HG03469 (cell line): ENCODE measurements at regions not wholly inside any gene's neighbourhood (a gene's known extent, or its start where the extent isn't known, plus 50 kb on each side); places are given as distances from the start of the nearest gene placed in this dataset.

Experiments
- ATAC-seq: cut with Tn5 transposase; IDR thresholded peaks from one replicate; pipeline ENCODE4 v1.9.1; 2021; ENCODE audit warnings: mild to moderate bottlenecking, moderate library complexity, moderate number of reproducible peaks; ENCODE audit not compliant: unreplicated experiment

- no peak for ATAC-seq
Measured at GRCh38 chr10:128723631-128724205, 597.5 kb upstream of the MKI67 start.

GRCh38 chr10:128725531-128725930 lies 599.3 kb upstream of the MKI67 start:
- no peak for ATAC-seq

DNA sequence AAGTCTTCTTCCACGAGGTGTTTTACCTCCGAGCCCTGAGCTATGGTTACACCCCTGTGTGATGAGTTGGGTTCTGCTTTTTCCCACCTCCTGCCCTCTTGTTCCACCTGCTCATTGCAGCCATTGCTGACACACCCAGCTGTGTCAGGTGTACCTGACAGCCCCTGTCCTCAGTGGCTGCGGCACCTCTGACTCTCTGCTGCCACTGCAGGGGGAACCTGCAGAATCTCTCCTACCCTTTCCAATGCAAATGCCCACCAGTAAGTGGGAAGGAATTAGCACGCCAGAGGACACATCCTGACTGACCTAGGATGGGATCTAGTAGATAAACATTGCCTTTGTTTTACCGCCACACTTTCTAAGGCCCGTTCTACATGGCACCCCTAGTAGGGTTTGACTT lies 600.9 kb upstream of the MKI67 start:
- no peak for ATAC-seq

DNA sequence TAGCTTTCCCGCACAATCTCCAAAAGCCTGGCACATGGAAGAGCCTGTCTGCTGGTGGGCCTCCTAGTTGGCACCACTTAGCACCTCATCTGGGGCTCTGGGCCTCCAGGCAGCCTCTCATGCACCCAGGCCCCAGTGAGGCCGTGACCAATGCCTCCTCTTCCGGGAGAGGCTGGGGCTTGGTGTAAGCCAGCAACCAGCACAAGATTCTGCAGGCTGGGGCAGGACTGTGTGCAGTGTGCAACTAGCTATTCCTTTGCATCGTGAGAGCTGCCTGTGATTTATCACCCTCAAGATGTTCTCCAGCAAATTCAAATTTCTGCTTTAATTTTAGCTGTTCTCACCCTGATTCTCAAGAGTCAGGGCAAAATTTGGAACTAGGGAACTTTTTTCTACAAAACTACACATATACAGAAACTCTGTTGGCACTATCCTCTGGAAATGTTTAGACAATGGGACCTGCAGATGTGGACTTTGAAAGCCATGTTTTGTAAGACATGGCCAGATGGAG lies 603.7 kb upstream of the MKI67 start:
- no peak for ATAC-seq

DNA sequence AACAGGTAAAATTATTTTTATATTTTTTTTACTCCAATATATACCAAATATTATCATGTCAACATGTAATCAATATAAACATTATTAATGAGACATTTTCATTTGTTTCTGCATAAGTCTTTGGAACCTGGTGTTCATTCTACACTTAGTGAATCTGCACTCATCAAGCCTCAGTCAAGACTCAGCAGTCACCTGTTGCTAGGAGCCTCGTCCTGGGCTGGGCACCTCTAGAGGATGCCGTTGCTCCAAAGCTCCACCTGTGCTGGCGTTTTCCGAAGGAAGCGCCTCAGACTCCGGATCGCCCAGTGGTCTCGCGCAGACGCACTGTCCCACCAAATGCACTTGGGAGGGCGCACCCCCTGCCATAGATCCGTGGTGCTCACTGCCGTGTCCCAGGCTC lies 604.7 kb upstream of the MKI67 start:
- ATAC-seq, result no peak

DNA sequence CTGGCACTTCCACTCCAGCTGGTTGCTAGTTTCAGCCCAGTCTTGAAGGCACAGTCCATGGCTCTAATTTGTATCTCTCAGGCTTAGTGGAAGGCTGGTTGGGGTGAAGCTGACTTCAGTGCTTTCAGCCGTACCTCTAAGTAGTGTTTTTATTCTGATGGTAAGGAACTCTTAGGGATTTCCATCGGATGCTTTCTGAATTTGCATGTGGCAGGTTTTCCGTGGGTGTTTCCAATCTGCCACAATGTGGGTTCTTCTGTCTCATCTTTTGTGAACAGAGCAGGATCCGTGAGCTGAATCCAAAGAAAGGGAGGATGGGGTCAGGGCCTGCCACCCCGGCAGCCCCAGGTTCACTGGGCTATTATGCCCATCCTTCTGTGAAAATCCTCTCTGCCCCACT lies 607.9 kb upstream of the MKI67 start:
- ATAC-seq, result no peak

DNA sequence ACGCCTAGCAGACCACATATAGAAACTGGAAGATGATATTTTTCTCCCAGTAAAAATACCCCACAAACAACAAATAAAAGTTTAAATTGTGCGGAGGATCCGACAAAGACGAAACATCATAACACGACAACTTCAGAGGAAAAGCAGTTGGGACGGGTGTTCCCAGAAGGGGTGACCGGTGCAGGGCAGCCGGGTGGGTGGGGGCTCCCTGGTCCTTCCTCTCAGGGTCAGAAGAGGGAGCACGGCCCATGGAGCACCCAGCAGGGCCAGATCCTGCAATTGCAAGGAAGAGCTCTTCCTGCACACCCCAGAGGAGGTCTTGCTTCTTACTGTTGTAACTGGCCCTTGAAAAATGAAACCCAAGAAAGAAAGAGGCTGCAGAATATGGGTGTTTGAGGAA lies 608.5 kb upstream of the MKI67 start:
- ATAC-seq, result no peak

- ATAC-seq, result no peak
Measured at GRCh38 chr10:128735996-128736395, 609.8 kb upstream of the MKI67 start.

GRCh38 chr10:128738386-128738915 lies 612.2 kb upstream of the MKI67 start:
- ATAC-seq, result no peak

DNA sequence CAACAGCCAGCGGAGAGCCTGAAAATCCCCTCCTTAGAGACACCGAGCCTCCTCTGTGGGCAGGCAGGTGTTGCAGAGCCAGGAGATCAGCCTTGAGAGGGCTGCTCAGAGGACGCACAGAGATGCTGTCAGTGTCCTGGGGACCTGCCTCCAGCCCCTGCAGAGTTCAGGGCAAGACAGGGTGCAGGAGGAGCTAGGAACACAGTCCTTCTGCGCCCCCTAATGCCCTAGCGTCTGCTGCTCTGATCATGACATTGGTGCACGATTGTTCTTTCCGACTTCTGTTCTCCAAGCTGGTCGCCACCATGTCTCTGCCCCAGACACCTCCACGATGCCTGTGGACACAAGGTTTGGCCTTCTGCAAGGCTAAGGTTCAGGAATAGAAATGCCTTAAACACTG lies 613.7 kb upstream of the MKI67 start:
- no peak for ATAC-seq

DNA sequence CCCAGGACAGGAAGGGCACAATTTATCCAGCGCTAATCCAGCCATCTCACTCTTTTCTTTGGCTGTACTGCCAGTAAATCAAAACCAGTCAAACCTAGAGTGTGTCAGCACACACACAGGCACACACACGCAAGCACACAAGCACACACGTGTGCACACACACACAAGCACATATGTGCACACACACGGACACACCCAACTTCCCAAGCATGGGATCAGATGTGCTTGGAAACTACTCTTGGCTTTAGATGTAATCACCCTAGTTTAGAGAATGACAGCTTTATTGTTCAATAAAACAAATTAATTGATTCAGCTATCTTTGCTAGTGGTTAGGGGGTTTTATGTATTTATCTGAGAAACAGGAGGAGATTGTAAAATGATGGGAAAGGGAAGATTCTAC lies 615.0 kb upstream of the MKI67 start:
- ATAC-seq, result no peak

DNA sequence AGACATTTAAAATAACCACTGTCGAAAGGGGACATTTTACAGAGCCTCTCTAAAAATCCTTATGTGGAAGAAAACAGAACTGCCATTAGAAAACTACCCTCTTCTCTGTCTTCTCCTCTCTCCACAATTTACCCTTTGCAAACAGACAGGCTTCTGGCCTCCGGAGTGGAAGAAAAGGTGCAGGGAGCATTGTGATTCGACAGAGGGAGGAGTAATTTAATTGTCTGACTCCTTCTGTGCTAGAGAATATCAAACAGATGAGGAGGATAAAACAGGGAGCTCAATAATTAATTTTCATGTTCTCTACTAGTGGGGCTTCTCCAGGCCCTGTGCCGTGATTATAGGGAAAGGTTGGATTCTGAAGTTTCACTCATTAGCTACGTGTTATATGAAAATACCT lies 615.5 kb upstream of the MKI67 start:
- ATAC-seq, result no peak

DNA sequence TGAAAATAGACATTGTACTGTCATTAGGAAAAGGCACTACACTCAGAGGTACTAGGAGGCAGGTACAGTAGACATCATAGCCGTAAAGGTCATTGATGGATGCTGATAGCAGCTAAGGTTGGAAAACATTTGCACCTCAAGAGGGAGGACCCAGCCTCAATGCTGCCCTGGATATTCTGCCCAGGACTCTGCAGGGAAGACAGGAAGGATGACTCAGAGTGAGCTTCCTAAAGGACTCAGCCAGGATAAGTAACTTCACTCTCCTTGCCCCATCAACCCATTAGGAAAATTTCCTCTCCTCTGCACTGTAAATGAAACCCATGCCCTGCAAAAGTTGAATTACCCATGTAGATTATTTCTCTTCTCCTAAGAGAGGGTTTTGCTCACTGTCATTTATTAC lies 617.9 kb upstream of the MKI67 start:
- ATAC-seq, result no peak

- ATAC-seq, result no peak
Measured at GRCh38 chr10:128744811-128745305, 618.6 kb upstream of the MKI67 start.

- no peak for ATAC-seq
Measured at GRCh38 chr10:128747582-128748346, 621.5 kb upstream of the MKI67 start.

DNA sequence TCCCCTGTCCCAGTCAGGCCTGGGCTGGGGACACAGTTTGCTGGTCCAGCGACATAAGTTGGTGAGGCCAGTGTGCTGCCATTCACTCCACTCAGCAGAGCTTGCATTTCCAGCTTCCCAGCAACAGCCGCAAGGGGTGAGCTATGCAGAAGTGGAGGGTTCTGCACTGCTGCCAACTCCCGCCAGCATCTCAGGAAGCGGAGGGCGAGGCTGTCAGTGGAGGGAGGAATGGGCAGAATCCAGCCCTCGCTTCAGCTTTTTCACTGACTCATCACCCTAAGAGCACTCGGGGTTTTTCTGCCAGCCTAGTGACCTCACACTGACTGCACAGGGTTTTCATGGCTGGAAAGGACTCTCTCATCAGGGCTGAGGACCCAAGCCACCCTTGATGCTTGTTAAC lies 625.1 kb upstream of the MKI67 start:
- no peak for ATAC-seq

GRCh38 chr10:128751851-128752250 lies 625.6 kb upstream of the MKI67 start:
- ATAC-seq, result no peak

DNA sequence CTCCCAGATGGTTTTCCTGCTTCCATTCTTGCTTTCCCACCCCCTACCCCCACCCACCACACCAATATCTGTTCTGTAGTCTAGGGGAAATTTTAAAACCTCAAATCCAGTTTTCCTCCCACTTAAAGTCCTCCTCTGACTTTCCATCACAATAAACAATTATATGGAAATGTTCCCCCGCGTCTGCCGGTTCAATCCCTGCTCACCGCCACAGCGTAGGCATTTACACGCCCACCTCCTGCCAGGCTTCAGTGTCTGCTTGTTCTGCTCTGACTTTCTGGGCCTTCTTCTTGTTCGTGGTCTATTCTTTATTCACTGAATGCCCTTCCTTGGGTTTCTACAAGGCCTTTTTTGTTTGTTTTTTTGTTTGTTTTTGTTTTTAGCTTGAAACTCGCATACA lies 633.0 kb upstream of the MKI67 start:
- no peak for ATAC-seq

DNA sequence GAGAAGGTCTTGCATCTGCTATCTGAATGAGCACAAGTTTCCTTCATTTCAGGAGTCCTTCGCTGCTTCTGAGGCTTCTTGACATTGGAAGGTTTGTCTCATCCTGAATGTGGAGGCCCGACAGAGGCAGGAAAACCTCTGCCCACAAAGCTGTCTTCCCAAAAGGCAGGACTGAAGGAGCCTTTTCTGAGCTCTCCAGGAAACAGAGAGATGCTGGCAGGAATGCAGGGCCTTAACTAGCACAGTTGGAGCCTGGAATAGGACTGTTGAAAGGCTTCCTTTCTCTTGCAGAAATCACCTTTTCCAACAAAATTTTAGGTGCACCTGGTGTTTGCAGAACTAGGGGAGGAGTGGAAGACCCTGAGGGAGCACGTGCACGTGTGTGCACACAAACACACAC lies 637.4 kb upstream of the MKI67 start:
- no peak for ATAC-seq

DNA sequence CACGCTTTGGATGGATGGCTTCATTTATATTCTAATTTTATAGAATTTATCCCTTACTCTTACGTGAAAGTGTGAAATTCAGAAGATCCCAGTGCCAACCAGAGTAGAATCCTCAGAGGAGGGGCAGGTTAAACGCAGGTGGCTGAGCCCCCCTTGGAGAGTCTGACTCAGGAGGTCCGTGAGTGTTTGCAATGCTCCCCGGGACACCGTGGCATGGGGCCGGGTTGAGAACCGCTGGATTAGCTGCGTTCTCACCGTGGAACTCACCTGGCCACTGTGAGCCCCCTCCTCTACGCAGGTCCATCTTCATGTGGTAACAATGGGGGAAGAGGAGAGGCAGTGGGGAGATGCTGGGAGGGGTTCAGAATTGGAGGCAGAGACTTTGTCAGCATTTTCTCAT lies 638.0 kb upstream of the MKI67 start:
- ATAC-seq, result no peak

- no peak for ATAC-seq
Measured at GRCh38 chr10:128766915-128767314, 640.7 kb upstream of the MKI67 start.

DNA sequence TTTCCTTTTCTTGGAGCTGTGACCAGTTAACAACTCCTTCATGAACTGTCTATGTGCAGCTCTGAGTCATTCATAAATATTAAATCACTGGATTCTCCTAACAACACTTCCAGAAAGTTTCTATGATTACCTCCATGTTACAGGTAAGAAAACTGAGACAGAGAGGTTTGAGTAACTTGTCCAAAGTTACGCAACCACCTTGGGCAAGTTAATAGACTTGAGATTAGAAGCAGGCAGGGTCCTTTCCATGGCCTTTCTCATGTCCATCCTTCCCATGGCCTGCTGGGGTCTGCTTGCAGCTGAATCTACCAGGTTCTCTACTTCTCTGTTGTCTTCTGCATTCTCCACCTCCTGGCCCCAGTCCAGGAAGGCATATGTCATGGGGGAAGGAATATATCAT lies 648.8 kb upstream of the MKI67 start:
- ATAC-seq, result no peak
